Keratinocyte (primary cell): ENCODE measurements at regions not wholly inside any gene's neighbourhood (a gene's known extent, or its start where the extent isn't known, plus 50 kb on each side); places are given as distances from the start of the nearest gene placed in this dataset.

Source experiments
- DNase-seq: peaks from one replicate; pipeline ENCODE4 v3.0.0-alpha.2; 2011; ENCODE audit warnings: low read depth, missing footprints, low spot score
- FAIRE-seq: peaks from 2 replicates; lab custom pipeline; 2011; peaks lifted over from hg19 to GRCh38; lab: Jason Lieb, UNC
- H2AFZ ChIP-seq: 2 replicates; pipeline ENCODE4 v1.6.0; 2012; ENCODE audit warnings: low read length, control low read depth, inconsistent platforms; ENCODE audit not compliant: control insufficient read depth
- H3K27ac ChIP-seq: 2 replicates; pipeline ENCODE4 v1.5.1; 2011; ENCODE audit warnings: low read length; ENCODE audit not compliant: control insufficient read depth, insufficient read depth
- H3K27me3 ChIP-seq: 3 replicates; pipeline ENCODE4 v1.6.0; 2011; ENCODE audit warnings: low read length; ENCODE audit not compliant: control insufficient read depth, insufficient read depth; ENCODE audit errors: extremely low read depth
- H3K36me3 ChIP-seq, 2 experiments: 2 replicates in 1 of 2; 3 replicates in 1 of 2; pipeline ENCODE4 v1.5.1; 2011; ENCODE audit warnings: low read length in 2 of 2, mild to moderate bottlenecking in 1 of 2; ENCODE audit not compliant: control insufficient read depth in 2 of 2, insufficient read depth in 2 of 2; ENCODE audit errors: extremely low read depth in 1 of 2
- H3K4me1 ChIP-seq: 3 replicates; pipeline ENCODE4 v1.5.1; 2011; ENCODE audit warnings: low read length; ENCODE audit not compliant: control insufficient read depth, insufficient read depth; ENCODE audit errors: extremely low read depth
- H3K4me2 ChIP-seq: 3 replicates; pipeline ENCODE4 v1.6.0; 2011; ENCODE audit warnings: low read depth, low read length; ENCODE audit not compliant: control insufficient read depth, insufficient read depth; ENCODE audit errors: extremely low read depth
- H3K4me3 ChIP-seq, 3 experiments: fragments of 200-600 bp in 1 of 3; sonication (generic) in 1 of 3; 2 replicates in 2 of 3; 3 replicates in 1 of 3; pipeline ENCODE4 v1.5.1; 2011 to 2016; ENCODE audit warnings: low read length in 3 of 3, mild to moderate bottlenecking in 3 of 3, control low read depth in 2 of 3, inconsistent platforms in 1 of 3, low read depth in 1 of 3, mixed read lengths in 1 of 3, mixed run types in 1 of 3, moderate library complexity in 1 of 3; ENCODE audit not compliant: control insufficient read depth in 2 of 3, insufficient read depth in 2 of 3; ENCODE audit errors: extremely low read depth in 1 of 3
- H3K79me2 ChIP-seq: 2 replicates; pipeline ENCODE4 v1.6.0; 2012; ENCODE audit warnings: low read length; ENCODE audit not compliant: control insufficient read depth, insufficient read depth
- H3K9ac ChIP-seq: 3 replicates; pipeline ENCODE4 v1.6.0; 2011; ENCODE audit warnings: low read length; ENCODE audit not compliant: control insufficient read depth, insufficient read depth; ENCODE audit errors: extremely low read depth
- H3K9me1 ChIP-seq: 3 replicates; pipeline ENCODE4 v1.6.0; 2011; ENCODE audit warnings: low read length; ENCODE audit not compliant: control insufficient read depth, insufficient read depth; ENCODE audit errors: extremely low read depth
- H3K9me3 ChIP-seq: 2 replicates; pipeline ENCODE4 v1.5.1; 2012; ENCODE audit warnings: low read depth, low read length; ENCODE audit not compliant: control insufficient read depth
- H4K20me1 ChIP-seq: 3 replicates; pipeline ENCODE4 v1.6.0; 2011; ENCODE audit warnings: low read length; ENCODE audit not compliant: control insufficient read depth, insufficient read depth; ENCODE audit errors: extremely low read depth
- CTCF ChIP-seq, 3 experiments: IDR thresholded peaks in 1 of 3; conservative IDR thresholded peaks in 1 of 3; optimal IDR thresholded peaks in 1 of 3; 2 replicates in 2 of 3; 3 replicates in 1 of 3; pipeline versions ENCODE3 to v1.5.1; 2011; ENCODE audit warnings: low read length in 3 of 3, mild to moderate bottlenecking in 3 of 3, moderate library complexity in 2 of 3, control low read depth in 1 of 3, inconsistent platforms in 1 of 3; ENCODE audit not compliant: insufficient read depth in 2 of 3; ENCODE audit errors: extremely low read depth in 1 of 3
- EZH2 ChIP-seq: IDR thresholded peaks from one replicate; pipeline ENCODE4 v1.6.1; 2012; ENCODE audit warnings: inconsistent platforms, mild to moderate bottlenecking, low read length, moderate library complexity
- dilution Hi-C: fragments of 300-500 bp; cut with MboI; formaldehyde crosslinking; loops from one replicate; pipeline ENCODE4 v1.7.0; 2020; ENCODE audit warnings: low sequenced_read_pairs; ENCODE audit not compliant: extremely low pct_ligation_motif_present

- Histone ChIP-seq H3K36me3 (no peaks in the 10 kb centered on the region), H3K4me2 (no peak overlapping the region), H3K9me1 (no peaks in the 10 kb centered on the region), H2AFZ (no peak overlapping the region), H3K9me3 (no peaks in the 10 kb centered on the region), H3K79me2 (no peaks in the 10 kb centered on the region), H4K20me1 (no peaks in the 10 kb centered on the region), H3K9ac (no peak overlapping the region), H3K27me3 (no peaks in the 10 kb centered on the region), H3K4me1 (no peaks in the 10 kb centered on the region), H3K4me3 (no peak overlapping the region), H3K27ac (no peak overlapping the region)
- dilution Hi-C loops: no loop called here
- TF ChIP-seq EZH2 (no peak), CTCF (optimal IDR thresholded peaks at IDR 0.05 in 1 of 3, IDR thresholded peaks at IDR 0.05 in 1 of 3, conservative IDR thresholded peaks at IDR 0.05 in 1 of 3; ENCODE audit: extremely low read depth in 1 of 3, insufficient read depth in 2 of 3, low read length in 3 of 3) (no peak)
- DNase-seq: no peak
- FAIRE-seq: no peak
Observed at GRCh38 chr13:32940601-32941000, 75.6 kb upstream of the KL start.

GRCh38 chr13:32941368-32941767, 74.9 kb upstream of the KL start:
- Histone ChIP-seq H3K79me2 (no peaks in the 10 kb centered on the region), H3K4me3 (no peak overlapping the region), H3K36me3 (no peaks in the 10 kb centered on the region), H3K9me3 (no peaks in the 10 kb centered on the region), H3K4me1 (no peaks in the 10 kb centered on the region), H3K27ac (no peak overlapping the region), H3K4me2 (no peak overlapping the region), H4K20me1 (no peaks in the 10 kb centered on the region), H3K27me3 (no peaks in the 10 kb centered on the region), H3K9me1 (no peaks in the 10 kb centered on the region), H2AFZ (no peak overlapping the region), H3K9ac (no peak overlapping the region)
- TF ChIP-seq CTCF (optimal IDR thresholded peaks at IDR 0.05 in 1 of 3, IDR thresholded peaks at IDR 0.05 in 1 of 3, conservative IDR thresholded peaks at IDR 0.05 in 1 of 3; ENCODE audit: extremely low read depth in 1 of 3, insufficient read depth in 2 of 3, low read length in 3 of 3) (no peak), EZH2 (no peak)
- dilution Hi-C loops: no loop called here
- no peak for FAIRE-seq
- DNase-seq: no peak
